GM10266 (cell line): ENCODE measurements at regions not wholly inside any gene's neighbourhood (a gene's known extent, or its start where the extent isn't known, plus 50 kb on each side); places are given as distances from the start of the nearest gene placed in this dataset.

Source experiments
- DNase-seq: peaks from one replicate; pipeline ENCODE4 v3.0.0; 2012; ENCODE audit errors: extremely low spot score
- TF ChIP-seq, protein P1 (sequence below): IDR thresholded peaks from 2 replicates; pipeline ENCODE4 v1.5.1; 2012; ENCODE audit warnings: mild to moderate bottlenecking, low read depth; ENCODE audit not compliant: control insufficient read depth, insufficient read depth; ENCODE audit errors: missing control alignments

DNA sequence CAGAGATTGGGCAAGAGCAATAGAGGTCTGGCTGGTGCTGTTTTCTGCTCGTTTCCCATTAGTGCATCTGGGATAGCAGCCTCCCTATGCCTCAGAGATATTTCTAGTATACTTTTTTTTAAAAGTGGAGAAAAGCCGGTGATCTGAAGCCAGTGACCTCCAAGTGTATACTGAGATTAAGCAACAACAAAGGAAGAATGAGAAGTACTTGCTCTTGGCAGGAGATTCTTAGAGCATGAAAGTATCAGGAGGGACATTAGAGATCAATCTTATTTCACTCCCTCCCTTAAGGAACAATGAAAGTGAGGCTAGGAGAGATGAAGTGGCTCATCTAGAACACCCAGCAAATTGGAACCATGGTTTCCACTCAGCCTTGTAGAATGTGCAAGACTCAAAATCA is 423.3 kb downstream of the SOX2 start:
- TF ChIP-seq, protein P1, sequence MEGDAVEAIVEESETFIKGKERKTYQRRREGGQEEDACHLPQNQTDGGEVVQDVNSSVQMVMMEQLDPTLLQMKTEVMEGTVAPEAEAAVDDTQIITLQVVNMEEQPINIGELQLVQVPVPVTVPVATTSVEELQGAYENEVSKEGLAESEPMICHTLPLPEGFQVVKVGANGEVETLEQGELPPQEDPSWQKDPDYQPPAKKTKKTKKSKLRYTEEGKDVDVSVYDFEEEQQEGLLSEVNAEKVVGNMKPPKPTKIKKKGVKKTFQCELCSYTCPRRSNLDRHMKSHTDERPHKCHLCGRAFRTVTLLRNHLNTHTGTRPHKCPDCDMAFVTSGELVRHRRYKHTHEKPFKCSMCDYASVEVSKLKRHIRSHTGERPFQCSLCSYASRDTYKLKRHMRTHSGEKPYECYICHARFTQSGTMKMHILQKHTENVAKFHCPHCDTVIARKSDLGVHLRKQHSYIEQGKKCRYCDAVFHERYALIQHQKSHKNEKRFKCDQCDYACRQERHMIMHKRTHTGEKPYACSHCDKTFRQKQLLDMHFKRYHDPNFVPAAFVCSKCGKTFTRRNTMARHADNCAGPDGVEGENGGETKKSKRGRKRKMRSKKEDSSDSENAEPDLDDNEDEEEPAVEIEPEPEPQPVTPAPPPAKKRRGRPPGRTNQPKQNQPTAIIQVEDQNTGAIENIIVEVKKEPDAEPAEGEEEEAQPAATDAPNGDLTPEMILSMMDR: no peak

DNA sequence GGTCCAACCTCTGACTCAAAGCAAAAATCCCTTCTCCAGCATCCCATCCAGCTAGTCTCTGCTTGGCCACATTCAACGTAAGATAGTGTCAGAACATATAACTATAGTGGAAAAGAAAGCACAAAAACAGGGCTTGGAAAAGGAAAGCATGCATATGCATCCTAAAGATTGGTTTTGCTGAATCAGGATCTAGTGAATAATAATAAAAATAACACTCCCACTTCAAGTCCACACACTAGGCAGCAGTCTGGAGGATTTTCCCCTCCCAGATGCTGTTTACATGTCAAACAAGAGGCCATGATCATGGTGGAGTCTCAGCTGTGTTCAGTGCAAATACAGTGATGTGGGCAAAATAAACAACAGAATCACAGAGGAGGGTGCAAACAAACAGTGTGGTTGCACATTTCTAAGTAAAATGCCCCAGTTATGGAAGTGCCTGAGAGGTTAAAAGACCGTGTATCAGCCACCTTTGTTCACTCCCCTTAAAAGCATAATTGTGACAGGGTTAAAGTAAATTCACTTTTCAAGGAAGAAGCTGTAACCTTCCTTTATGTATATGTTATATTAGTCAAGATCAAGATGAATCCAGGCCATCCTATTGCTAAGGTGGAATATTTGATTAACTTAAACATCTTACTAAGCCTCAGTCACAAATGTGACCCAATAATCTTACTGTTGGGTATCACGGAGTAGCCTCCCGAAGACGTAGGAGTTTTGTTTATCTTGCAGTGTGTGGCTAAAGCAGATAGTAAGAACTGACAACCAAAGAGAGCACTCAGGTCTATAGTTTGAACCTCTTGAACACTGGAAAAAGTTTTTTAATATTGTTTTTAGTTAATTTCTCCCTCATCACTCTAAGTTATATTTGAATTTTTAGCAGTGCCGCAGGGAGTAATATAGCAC is 424.5 kb downstream of the SOX2 start:
- TF ChIP-seq, protein P1: no peak
- no peak for DNase-seq

More for the DNA sequence above, 423.3 kb downstream of the SOX2 start:
- no peak for DNase-seq

DNA sequence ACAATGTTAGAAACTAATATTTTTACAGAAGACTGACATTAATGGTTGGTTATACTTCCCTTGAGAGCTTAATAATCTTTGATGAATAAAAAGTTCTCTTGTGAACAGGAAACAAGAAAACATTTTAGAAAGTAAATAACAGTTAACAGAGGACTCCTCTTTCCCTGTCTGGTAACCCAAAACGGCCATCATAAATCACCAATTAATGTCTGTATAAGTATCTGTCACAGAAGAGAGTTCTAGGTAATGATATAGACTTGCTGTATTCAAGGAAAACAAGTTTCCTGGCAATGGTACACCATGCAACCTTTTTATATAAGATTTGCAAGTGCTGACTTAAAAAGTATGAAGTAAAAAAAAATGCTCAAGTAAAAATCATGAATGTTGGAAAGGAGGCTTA is 426.7 kb downstream of the SOX2 start:
- no peak for DNase-seq
- TF ChIP-seq, protein P1: no peak

DNA sequence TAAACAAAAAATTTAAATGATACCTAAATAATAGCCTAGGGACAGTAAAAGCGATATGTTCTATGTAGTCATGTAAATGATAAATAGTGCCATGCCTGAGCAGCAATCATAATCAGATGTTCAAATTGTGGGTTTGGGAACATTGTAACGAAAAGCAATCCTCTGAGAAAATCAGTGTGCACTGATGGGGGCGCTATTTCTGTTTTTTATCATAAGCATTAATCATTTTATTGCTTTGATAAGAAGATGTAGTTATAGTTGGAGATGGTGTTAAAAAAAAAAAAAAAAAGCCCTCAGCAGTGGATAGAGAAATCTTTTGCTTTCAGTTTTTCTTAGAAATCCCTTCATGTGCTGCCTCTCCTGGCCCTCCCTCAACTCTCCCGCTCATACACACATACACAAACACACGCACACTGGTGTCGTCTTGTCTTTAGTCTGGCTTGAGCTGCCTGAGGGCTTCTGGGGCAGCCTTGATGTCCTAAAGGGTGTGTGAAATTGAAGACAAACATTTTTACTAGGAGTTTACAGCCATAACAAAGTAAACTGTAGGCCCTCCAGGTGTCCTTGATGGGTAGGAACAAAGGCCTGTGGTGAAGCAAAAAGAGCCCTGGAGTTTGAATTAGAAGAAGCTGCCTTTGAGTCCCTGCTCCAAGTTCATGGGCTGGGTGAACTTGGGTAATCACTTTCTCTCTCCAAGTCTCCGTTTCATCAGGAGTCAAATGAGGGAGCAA is 428.1 kb downstream of the SOX2 start:
- no peak for DNase-seq
- TF ChIP-seq, protein P1: no peak

DNA sequence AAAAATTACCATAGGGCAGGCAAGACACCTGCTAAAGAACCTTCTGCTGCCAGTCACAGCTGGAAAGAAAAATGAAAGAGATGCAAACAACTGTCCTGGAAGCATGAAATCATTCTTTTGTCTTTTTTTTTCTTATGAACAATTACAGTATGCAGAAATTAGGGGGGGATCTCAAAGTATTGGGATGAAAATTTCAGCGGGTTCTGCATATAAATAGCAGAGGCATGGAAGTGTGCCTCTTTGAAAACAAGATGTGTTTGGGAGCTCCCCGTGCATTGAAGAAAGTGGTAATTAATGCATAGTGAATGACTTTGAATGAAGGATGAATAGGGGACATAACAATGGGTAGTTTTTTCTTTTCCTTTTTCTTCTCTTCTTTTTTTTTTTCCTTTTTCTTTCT is 431.2 kb downstream of the SOX2 start:
- TF ChIP-seq, protein P1: no peak
- DNase-seq: no peak

DNA sequence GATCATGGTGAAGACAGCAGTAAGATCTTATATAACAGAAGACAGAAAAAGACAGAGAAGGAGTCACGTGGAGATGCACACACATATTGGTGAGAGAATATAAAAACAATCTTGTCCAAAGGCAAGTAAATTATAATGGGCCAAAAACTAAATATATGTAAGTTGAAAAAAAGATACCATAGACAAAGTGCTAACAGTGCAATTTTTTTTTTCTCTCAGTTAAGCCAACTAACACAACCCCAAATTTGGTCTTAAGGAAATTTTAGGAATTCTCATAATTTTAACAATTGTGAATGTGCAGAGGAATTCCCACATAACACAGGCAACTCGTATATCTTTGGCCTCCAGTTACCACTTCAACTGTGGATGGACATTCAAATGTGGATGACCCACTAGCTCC is 432.2 kb downstream of the SOX2 start:
- no peak for DNase-seq
- TF ChIP-seq, protein P1: no peak

DNA sequence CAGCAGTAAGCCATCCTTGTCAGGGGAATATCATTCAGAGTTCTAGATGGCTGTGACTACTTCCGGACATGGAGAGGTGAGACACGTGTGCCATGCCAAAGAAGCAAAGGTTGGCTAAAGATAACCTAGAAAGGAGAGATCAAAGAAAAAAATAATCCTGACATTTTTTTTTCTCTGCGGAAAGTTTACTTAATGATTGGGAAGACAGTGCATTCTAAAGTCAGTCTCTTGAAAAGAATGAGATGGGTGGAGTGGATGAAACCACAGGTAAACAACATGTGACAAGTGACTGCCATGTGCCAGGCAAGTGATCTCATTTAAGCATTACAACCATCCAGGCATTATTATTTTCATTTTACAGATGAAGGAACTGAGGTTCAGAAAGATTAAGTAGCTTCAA is 436.6 kb downstream of the SOX2 start:
- no peak for DNase-seq

More for the DNA sequence above, 436.6 kb downstream of the SOX2 start:
- TF ChIP-seq, protein P1: no peak
